GM18909 (cell line): ENCODE measurements at regions not wholly inside any gene's neighbourhood (a gene's known extent, or its start where the extent isn't known, plus 50 kb on each side); places are given as distances from the start of the nearest gene placed in this dataset.
"Not testable (repeated sequence)": the region's sequence is repeated elsewhere in the genome, so short reads cannot be mapped to it uniquely, and the experiment has no call there.

Source experiments
- ATAC-seq: cut with Tn5 transposase; IDR thresholded peaks from one replicate; pipeline ENCODE4 v1.9.1; 2021; ENCODE audit warnings: mild to moderate bottlenecking; ENCODE audit not compliant: unreplicated experiment, poor library complexity

GRCh38 chr2:90179591-90179990 lies 1488.1 kb downstream of the RPIA start:
- not testable (repeated sequence) for ATAC-seq

DNA sequence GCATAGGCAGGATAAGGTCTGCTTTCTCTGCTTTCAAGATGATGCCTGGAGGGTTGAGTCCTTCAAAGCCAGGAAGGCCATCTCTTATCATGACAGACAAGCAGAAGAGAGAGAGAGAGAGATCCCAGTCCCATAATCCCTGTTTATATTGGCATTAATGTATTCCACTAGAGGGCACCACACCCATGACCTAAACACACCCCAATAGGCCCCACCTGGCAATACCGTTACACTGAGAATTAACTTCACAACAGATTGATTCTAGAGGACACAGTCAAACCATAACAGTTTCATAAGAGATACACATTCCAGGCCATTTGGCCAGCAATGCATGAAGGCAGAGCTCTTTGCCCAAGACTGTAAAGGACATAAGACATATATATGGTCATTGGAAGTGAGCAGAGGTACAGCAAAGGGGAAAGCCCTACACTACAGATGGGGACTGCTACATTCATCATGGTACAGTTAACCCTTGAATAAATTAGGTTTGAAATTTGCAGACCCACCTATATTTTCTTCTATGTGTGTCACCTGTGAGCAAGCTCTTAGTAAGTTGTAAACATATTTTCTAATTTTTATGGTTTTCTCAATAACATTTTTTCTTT lies 1516.1 kb downstream of the RPIA start:
- ATAC-seq: no peak

- ATAC-seq: no peak
Measured at GRCh38 chr2:90209009-90209408, 1517.5 kb downstream of the RPIA start.

DNA sequence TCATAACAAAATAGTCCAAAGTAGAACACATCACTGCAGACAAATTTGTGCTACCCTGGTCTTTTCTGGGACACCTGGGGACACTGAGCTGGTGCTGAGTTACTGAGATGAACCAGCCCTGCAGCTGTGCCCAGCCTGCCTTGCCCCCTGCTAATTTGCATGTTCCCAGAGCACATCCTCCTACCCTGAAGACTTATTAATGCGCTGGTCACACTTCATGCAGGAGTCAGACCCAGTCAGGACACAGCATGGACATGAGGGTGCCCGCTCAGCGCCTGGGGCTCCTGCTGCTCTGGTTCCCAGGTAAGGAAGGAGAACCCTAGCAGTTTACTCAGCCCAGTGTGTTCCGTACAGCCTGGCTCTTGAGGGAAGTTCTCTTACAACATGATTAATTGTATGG lies 1518.3 kb downstream of the RPIA start:
- ATAC-seq: no peak

DNA sequence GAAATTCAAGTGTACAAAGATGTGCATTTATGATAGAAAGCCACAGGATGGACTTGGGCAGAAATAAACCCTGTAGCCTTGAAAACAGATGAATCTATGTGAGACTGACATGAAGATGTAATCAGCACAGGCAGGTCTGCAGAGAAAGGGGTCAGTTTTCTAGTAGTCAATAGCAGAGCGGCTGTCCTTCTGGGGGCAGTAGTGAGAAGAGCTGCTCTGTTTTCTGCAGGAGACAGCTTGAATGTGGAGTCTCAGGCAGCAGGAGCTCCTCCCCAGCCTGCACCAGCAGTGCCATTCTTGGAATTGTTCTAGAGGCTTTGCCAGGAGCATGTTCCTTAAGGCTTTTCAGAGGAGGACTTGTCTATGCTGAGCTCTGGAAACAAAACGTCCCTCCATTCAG lies 1524.4 kb downstream of the RPIA start:
- not testable (repeated sequence) for ATAC-seq

GRCh38 chr2:90216801-90217200 lies 1525.3 kb downstream of the RPIA start:
- not testable (repeated sequence) for ATAC-seq

DNA sequence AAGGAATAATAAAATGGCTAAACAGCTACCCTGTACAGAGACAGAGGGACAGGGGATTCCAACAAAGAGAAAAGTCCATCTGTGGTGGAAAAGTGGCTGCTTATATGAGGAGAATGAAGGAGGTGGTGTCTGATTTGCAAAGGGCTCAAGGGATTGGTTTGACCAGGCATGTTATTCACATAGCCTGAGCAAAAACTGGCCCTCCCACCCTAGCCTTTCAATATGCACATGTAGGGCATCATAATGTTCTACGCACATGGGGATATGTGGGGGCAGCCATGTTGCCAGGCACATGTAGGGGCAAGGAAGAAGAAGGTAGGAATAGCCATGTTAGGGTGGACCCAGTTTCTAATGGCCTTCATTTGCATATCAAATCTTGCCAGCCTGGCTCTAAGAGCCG lies 1527.1 kb downstream of the RPIA start:
- ATAC-seq: not testable (repeated sequence)

- ATAC-seq: not testable (repeated sequence)
Measured at GRCh38 chr2:90220623-90221299, 1529.3 kb downstream of the RPIA start.

DNA sequence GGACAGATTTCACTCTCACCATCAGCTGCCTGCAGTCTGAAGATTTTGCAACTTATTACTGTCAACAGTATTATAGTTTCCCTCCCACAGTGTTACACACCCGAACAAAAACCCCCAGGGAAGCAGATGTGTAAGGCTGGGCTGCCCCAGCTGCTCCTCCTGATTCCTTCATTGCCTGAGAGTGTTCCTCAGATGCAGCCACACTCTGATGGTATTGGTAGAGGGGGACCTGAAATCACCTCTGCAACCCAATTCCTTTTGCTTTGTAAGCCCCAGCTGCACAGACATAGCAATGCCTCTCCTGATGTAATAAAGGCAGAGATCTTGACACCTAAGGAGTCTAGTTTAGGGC lies 1529.8 kb downstream of the RPIA start:
- no peak for ATAC-seq

DNA sequence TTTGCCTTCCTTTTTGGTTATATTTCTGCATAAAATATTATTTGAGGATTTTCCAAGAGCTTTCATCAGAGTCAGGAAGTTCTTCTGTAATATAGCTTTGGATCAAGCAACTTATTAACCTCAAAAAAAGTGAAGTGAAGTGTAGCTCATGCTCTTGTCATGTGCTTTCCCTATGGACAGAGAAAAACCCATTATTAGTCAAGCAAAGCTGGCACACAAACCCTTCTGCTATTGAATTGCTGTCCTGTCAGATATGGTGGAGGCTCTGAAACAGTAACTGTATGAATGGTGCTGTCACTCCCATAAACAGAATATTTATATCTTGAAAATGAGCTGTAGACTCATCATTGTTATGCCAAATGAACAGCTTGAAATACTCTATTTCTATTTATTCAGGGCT lies 1533.3 kb downstream of the RPIA start:
- ATAC-seq: not testable (repeated sequence)

DNA sequence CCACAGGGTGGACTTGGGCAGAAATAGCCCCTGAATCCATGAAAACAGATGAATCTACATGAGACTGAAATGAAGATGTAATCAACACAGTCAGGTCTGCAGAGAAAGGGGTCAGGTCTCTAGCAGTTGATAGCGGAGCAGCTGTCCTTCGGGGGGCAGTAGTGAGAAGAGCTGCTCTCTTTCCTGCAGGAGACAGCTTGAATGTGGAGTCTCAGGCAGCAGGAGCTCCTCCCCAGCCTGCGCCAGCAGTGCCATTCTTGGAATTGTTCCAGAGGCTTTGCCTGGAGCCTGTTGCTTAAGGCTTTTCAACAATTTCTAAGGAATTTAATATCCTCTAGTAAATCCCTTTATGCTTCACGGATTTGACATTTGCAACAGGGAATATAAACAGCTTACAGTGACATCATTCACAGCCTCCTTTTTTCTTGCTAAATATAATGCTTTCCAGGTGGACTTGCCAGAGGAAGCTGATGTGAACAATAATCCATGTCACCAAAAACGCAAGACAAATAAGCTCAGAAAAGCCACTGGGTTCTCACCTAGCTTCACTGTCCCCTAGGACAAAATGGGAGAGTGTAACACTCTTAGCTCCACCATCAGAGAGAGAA lies 1535.1 kb downstream of the RPIA start:
- ATAC-seq: not testable (repeated sequence)

DNA sequence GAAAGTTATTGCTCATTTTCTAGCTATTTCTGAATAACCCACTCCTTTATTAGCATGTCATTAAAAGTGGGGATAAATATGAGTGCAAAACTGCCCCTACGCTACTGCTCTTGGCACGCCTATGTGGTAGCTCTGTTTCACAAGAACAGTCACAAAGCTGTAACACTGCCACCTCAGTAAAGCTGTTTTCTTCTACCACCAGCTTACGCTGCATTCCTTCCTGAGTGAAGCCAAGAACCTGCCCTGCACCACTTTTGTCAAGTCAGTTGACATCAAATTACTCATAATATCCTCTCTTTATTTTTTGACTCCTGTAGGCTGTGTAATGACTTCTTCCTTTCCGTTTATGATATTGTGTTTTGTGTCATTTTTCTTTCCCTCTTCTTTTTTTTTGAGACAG lies 1539.7 kb downstream of the RPIA start:
- not testable (repeated sequence) for ATAC-seq

DNA sequence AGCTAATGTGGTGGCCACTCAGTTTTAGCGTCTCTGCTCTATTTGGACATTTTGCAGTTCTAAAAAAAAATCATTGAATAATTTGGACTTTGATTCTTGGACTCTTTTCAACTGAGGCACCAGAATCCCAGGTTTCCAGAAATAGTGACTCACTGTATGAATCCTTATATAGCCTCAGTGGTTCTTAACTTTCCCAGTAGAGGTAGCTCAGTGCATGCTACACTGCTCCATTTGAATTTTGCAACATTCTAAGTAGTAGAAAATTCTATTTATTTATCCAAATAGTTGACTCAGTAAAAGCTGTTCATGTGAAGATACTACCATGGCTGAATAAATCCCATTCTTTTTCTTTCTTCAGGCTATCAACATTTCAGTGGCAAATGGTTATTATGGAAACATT lies 1544.0 kb downstream of the RPIA start:
- ATAC-seq: not testable (repeated sequence)

DNA sequence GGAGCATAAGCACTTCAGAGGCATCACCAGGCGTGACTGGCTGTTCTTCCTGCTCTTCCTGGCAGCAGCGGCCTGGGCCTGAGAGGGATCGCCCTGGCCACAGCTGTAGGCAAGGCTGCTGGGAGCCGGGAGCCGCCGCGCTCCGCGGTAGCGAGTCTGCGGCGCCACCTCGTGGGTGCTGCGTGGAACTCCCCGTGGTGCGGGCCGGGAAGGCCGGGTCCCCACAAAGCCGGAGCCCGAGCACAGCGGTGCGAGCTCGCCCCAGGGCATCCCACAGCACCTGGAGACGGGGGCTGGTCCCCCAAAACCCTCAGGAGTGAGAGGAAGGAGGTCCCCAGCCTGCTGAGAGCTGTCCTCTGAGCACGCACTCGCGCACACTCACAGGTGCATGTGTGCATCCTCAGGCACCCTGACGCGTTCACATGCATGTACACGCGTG lies 1546.5 kb downstream of the RPIA start:
- ATAC-seq: not testable (repeated sequence)

- ATAC-seq: not testable (repeated sequence)
Measured at GRCh38 chr2:90238505-90239230, 1547.2 kb downstream of the RPIA start.

DNA sequence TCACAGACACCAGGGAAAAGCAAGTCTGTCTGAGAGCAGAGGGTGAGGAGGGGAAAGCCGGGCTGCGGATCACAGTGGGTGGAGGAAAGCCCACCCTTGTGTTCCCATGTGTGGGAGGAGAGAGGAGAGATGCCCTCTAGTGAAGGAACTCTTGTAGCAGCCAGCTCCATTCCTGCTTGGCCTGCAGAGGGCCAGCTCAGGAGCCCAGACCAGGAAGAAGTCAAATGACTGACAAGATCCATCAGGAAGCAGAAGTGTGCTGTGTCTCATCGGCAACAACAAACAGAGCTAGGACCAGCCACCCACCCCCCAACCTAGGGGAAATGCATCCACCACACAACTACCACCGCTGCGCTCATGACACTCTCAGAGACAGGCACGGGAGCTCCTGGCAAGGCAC lies 1548.3 kb downstream of the RPIA start:
- ATAC-seq: not testable (repeated sequence)

GRCh38 chr2:90244902-90245765 lies 1553.7 kb downstream of the RPIA start:
- not testable (repeated sequence) for ATAC-seq

GRCh38 chr2:90248400-90248799 lies 1556.9 kb downstream of the RPIA start:
- ATAC-seq: not testable (repeated sequence)

- not testable (repeated sequence) for ATAC-seq
Measured at GRCh38 chr2:90250350-90250749, 1558.9 kb downstream of the RPIA start.

- ATAC-seq: not testable (repeated sequence)
Measured at GRCh38 chr2:90251576-90251975, 1560.1 kb downstream of the RPIA start.
